SK-N-SH (cell line): ENCODE measurements at regions not wholly inside any gene's neighbourhood (a gene's known extent, or its start where the extent isn't known, plus 50 kb on each side); places are given as distances from the start of the nearest gene placed in this dataset.

Experiments used
- CHD2 ChIP-seq: fragments of 150-350 bp; IDR thresholded peaks from 2 replicates; pipeline ENCODE4 v1.6.1; 2018; ENCODE audit warnings: low read length; ENCODE audit not compliant: partially characterized antibody
- EP300 ChIP-seq, 2 experiments: IDR thresholded peaks; 2 replicates each; pipeline versions ENCODE4 v1.4.0 to v1.6.1; 2012; ENCODE audit warnings: borderline replicate concordance in 1 of 2, low read depth in 1 of 2, low read length in 1 of 2
- POLR2AphosphoS5 ChIP-seq: IDR thresholded peaks from 2 replicates; pipeline ENCODE4 v1.6.1; 2012; ENCODE audit warnings: low read depth, low read length
- RAD21 ChIP-seq: IDR thresholded peaks from 2 replicates; pipeline ENCODE4 v1.6.1; 2012; ENCODE audit warnings: mild to moderate bottlenecking, low read length
- RCOR1 ChIP-seq: fragments of 150-350 bp; IDR thresholded peaks from 2 replicates; pipeline ENCODE4 v1.6.1; 2017; ENCODE audit warnings: antibody characterized with exemption, low read length
- SMC3 ChIP-seq: IDR thresholded peaks from 2 replicates; pipeline ENCODE4 v1.6.1; 2012; ENCODE audit warnings: low read depth, low read length, improper control_type of control experiment
- TAF1 ChIP-seq: IDR thresholded peaks from 2 replicates; pipeline ENCODE4 v1.6.1; 2012; ENCODE audit warnings: low read depth, mild to moderate bottlenecking, low read length, moderate library complexity, borderline replicate concordance
- USF2 ChIP-seq: fragments of 150-350 bp; IDR thresholded peaks from 2 replicates; pipeline ENCODE4 v1.6.1; 2017; ENCODE audit warnings: antibody characterized with exemption, low read length, low read depth, borderline replicate concordance
- YY1 ChIP-seq: IDR thresholded peaks from 2 replicates; pipeline ENCODE4 v1.4.0; 2012; ENCODE audit warnings: low read depth, mild to moderate bottlenecking
- TF ChIP-seq, protein P1 (sequence below): fragments of 200-600 bp; sonication (generic); IDR thresholded peaks from 2 replicates; pipeline ENCODE4 v1.6.1; 2017; ENCODE audit warnings: antibody characterized with exemption, mild to moderate bottlenecking, moderate library complexity
- TF ChIP-seq, protein P2 (sequence below): IDR thresholded peaks from 2 replicates; pipeline ENCODE4 v1.6.1; 2012; ENCODE audit warnings: mild to moderate bottlenecking, low read depth, low read length, moderate library complexity

DNA sequence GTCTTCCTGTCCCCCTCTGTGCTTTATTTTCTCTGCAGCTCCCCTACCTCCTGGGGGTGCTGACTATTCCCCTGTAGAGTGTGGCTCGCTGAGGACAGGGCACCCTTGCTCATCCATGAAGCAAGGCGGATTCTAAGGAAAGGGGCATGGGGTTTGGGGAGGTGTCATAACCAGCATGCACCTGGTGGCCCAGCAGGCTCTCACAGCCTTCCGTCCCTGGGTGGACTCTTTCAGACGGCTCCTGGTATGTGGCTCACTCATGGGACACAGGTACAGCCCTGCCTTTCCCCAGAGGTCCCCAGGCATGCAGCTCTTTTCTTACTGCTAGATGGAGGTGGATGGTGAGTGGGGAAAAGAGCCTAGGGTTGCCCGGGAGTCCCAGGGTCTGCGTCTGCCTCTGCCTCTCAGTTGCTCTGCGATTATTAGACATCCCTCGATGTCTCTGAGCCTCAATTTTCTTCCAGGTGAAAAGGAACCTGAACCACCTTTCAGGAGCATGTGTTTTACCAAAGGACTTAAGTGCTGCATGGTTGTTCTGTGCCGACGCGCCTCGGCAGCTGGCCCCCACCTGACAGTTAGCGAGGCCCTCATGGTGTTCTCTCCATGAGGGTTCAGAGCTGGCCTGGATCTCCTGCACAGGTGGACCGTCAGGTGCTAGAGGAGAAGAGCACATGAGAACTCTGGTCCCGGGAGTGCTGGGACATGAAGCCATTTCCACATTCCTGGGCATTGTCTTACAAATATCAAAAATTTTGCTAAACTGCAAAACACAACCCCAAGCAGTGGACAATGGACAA, 172.5 kb upstream of the SHH start:
- TF ChIP-seq USF2 (no peak), POLR2AphosphoS5 (no peak), SMC3 (no peak), EP300 (IDR thresholded peaks at IDR 0.05; ENCODE audit: borderline replicate concordance in 1 of 2, low read depth in 1 of 2, low read length in 1 of 2) (no peak), TAF1 (no peak), RCOR1 (no peak), CHD2 (no peak), RAD21 (no peak), YY1 (no peak)
- TF ChIP-seq, protein P1, sequence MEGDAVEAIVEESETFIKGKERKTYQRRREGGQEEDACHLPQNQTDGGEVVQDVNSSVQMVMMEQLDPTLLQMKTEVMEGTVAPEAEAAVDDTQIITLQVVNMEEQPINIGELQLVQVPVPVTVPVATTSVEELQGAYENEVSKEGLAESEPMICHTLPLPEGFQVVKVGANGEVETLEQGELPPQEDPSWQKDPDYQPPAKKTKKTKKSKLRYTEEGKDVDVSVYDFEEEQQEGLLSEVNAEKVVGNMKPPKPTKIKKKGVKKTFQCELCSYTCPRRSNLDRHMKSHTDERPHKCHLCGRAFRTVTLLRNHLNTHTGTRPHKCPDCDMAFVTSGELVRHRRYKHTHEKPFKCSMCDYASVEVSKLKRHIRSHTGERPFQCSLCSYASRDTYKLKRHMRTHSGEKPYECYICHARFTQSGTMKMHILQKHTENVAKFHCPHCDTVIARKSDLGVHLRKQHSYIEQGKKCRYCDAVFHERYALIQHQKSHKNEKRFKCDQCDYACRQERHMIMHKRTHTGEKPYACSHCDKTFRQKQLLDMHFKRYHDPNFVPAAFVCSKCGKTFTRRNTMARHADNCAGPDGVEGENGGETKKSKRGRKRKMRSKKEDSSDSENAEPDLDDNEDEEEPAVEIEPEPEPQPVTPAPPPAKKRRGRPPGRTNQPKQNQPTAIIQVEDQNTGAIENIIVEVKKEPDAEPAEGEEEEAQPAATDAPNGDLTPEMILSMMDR: no peak
- TF ChIP-seq, protein P2, sequence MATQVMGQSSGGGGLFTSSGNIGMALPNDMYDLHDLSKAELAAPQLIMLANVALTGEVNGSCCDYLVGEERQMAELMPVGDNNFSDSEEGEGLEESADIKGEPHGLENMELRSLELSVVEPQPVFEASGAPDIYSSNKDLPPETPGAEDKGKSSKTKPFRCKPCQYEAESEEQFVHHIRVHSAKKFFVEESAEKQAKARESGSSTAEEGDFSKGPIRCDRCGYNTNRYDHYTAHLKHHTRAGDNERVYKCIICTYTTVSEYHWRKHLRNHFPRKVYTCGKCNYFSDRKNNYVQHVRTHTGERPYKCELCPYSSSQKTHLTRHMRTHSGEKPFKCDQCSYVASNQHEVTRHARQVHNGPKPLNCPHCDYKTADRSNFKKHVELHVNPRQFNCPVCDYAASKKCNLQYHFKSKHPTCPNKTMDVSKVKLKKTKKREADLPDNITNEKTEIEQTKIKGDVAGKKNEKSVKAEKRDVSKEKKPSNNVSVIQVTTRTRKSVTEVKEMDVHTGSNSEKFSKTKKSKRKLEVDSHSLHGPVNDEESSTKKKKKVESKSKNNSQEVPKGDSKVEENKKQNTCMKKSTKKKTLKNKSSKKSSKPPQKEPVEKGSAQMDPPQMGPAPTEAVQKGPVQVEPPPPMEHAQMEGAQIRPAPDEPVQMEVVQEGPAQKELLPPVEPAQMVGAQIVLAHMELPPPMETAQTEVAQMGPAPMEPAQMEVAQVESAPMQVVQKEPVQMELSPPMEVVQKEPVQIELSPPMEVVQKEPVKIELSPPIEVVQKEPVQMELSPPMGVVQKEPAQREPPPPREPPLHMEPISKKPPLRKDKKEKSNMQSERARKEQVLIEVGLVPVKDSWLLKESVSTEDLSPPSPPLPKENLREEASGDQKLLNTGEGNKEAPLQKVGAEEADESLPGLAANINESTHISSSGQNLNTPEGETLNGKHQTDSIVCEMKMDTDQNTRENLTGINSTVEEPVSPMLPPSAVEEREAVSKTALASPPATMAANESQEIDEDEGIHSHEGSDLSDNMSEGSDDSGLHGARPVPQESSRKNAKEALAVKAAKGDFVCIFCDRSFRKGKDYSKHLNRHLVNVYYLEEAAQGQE: no peak
